HG02885 (cell line): ENCODE measurements at regions not wholly inside any gene's neighbourhood (a gene's known extent, or its start where the extent isn't known, plus 50 kb on each side); places are given as distances from the start of the nearest gene placed in this dataset.

Experiments used
- ATAC-seq: cut with Tn5 transposase; IDR thresholded peaks from one replicate; pipeline ENCODE4 v1.9.1; 2021; ENCODE audit warnings: mild to moderate bottlenecking; ENCODE audit not compliant: unreplicated experiment, poor library complexity

DNA sequence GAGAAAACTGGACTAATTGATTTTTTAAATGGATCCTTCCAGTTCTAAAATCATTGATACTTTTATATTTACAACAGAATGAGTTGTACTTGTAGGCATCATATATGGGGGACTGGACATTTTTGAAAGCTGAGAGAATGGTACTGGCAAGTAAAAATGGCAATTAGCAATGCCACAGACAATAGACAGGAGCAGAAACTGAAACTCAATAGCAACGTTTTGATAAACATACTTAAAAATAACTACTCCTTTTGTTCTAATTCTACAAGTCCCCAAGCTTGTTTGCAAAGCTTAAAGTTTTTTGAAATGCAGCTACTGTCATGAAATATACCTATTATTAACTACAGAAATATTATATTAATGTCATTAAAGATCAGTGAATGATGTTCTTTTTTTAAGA lies 52.8 kb upstream of the FBXL7 start:
- no peak for ATAC-seq

- ATAC-seq, result no peak
These were observed 53.4 kb upstream of the FBXL7 start for GRCh38 chr5:15446552-15446951.

GRCh38 chr5:15442193-15442570 lies 57.8 kb upstream of the FBXL7 start:
- ATAC-seq, result no peak

- no peak for ATAC-seq
These were observed 58.4 kb upstream of the FBXL7 start for GRCh38 chr5:15441433-15442192.

- no peak for ATAC-seq
These were observed 59.5 kb upstream of the FBXL7 start for GRCh38 chr5:15440434-15440833.

GRCh38 chr5:15439801-15440200 lies 60.2 kb upstream of the FBXL7 start:
- no peak for ATAC-seq

DNA sequence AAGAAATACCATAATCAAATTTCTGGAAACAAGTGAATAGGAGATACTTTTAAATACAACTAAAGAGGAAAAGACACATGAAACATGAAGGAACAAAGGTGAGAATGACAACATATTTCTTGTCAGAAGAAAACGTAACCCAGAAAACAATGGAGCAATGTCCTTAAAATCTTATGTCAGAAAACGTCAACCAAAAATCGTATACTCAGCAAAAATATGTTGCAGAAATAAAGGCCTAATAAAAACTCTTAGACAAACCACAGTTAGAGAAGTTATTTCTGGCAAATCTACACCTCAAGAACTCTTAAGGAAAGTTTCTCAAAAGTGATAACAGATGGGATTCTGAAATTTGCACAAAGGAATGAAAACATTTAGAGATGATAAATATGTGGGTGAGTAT lies 66.3 kb upstream of the FBXL7 start:
- no peak for ATAC-seq

GRCh38 chr5:15431923-15432322 lies 68.1 kb upstream of the FBXL7 start:
- no peak for ATAC-seq

DNA sequence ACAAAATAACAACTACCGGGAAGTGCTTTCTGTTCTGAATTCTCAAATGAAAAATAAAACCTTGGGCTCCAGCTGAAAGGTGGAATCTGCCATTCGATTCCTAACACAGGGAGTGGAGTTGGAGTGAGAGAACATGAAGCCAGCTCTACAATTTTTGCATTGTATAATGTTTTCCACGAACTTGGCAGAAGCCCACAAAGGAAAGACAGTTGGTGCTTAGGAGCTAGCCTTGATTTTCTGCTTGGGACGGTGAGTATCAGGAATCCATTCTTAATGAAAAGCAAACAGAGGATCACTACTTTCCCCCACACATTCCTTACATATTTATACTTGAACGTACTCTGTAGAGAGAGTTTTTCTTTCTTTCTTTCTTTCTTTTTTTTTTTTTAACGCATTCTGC lies 74.2 kb upstream of the FBXL7 start:
- no peak for ATAC-seq

DNA sequence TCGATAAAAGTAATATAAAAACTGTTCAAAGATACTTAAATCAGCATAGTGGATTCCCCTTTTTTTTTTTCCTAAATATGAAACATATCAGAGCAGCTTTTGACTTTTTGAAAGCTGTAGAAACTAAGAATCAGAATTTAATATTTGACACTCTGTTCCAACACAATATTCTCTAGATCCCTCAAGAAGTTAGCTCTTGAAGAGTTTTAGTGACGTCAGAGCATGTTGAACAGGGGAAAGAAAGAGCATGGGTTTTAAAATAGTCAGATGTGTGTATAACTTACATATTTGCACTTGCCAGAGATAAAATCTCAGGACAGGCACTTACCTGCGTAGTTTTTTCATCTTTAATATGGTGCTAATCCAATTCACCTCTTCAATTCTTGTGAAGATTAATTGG lies 75.2 kb upstream of the FBXL7 start:
- no peak for ATAC-seq

GRCh38 chr5:15421921-15422412 lies 78.0 kb upstream of the FBXL7 start:
- ATAC-seq, result no peak

DNA sequence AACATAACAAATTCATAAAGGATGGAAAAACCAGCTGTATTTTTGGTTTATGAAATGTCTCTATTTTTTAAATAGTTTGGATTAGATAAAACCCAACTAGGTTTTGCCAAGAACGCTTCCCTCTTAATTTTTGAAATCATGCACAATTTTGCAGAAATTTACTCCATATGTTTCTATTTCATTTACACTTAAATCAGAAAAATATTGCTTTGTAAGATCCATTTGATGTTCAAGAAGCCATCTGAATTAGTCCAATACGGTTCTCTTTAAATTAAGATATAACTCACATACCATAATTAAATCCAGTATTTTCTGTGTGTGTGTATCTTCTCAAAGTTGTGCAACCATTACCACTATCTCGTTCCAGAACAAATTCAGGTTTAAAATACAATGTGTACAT lies 78.6 kb upstream of the FBXL7 start:
- ATAC-seq, result no peak

DNA sequence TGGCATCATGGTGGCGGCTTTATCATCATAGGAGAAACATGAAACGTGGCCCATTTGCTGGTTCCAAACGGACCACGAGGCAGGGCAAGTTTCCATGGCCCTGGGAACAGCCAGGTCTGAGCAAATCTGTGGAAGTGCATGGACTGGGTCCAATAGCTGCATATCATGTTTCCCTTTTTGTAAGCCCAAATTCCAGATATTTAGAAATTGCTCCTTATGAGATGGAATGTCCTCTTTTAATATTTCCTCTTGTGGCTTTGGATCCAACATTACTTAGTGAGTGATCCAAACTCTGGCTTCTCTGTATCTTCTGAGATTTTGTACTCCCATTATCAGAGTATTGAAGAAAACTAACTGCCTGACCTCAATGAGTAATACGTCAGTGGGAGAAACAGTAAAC lies 79.8 kb upstream of the FBXL7 start:
- ATAC-seq, result no peak

DNA sequence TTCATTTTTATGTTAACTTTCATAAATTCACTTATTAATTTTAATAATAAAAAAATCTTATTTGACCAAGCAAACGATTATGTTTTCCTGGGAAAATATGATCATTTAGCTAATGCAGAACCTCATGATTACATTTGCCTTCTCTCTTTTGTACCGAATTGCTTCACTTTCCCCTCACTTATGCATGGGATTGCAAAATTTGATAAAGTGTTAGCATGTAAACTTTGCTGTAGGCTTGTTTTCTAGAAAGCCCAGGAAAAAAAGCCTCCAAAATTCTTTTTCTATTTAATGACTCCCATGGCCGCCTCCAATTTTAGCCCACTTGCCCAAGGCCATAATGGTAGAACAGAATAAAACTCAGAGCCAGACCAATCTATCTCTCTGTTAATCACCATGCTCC lies 82.8 kb upstream of the FBXL7 start:
- no peak for ATAC-seq

GRCh38 chr5:15406478-15406877 lies 93.5 kb upstream of the FBXL7 start:
- no peak for ATAC-seq

DNA sequence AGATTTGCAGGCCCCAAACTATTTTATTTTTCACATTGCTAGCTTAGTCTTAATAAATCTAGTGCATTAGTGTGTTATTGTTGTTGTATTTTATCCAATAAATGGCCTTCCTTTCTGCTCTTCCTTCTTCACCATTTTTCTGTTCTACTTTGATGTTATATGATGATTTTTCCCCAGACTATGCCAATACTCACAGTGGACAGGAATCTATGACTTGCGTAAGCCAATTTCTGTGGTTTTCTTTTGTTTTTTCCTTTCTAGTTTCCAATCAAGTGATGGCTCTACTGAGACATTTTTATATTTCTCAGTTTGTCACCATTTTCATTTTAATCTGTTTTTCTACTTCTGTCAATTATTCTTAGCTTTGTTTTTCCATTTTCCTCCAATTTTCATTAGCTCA lies 106.8 kb upstream of the FBXL7 start:
- ATAC-seq, result no peak

DNA sequence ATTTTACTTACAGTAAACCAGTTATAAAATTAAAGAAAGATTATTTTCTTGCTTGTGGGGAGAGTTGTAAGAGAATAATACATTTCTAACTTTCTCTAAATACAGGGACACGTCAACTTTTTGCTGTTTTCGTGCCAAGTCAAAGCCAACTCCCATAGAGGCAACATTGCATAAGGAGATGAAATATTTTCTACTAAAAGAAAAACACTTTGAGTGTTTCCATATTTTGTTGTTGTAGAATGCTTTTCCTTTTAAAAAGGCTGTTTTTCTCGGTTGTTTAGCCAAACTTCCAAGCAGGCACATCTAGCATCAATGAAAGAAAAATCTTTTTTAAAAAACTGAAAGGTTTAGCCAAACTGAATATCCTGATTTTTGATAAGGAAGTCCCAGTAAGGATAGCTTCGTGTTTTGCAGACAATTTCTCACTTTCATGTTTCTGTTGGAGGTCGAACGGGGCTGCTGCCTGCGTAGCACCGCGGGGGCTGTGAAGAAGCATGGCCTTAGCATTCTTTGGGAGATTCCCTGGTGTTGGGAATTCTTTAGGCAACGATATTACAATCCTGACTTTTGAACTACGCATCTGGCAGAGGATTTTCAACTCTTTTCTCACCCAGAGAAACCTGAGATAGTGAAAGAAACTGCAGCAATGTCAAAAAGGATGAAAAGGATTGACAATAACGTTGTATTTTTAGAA lies 108.1 kb upstream of the FBXL7 start:
- ATAC-seq, result no peak

DNA sequence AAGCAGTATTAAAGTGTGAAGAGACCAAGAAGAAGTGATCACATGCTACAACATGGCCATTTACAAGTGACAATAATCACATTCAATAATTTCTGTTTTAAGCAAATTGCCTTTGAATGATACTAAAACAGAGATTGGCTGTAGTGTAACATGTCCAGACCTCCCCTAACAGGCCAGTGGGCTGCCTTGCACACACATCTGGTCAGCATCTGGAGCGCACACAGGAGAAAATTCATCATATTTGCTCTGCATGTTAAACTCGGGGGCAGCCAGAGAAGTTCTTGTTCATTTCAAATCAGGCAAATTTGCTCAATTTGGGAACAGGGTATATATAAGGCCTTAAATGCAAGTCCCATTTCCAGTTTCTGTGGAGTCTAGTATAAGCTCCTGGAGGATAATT lies 111.1 kb upstream of the FBXL7 start:
- no peak for ATAC-seq

GRCh38 chr5:15387931-15388524 lies 112.0 kb upstream of the FBXL7 start:
- ATAC-seq, result no peak

GRCh38 chr5:15386122-15386521 lies 113.9 kb upstream of the FBXL7 start:
- no peak for ATAC-seq

DNA sequence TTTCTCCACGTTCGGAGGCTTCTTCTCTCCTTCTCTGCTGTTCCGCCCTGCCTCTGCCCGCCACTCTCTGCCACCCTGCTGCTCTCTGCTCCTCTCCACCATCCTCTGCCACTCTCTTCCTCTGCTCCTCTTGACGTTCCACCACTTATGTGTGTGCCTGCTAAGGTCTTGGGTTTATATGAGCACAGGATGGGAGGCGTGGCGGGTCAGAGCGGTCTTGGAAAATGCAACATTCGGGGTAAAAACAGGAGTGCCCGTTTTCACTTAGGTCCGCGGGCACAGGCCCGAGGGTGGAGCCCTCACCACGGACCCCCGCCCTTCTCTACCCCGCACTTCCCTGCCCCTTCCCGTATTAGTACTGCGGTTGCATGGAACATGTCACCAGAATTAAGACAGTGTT lies 114.4 kb upstream of the FBXL7 start:
- ATAC-seq, result no peak

DNA sequence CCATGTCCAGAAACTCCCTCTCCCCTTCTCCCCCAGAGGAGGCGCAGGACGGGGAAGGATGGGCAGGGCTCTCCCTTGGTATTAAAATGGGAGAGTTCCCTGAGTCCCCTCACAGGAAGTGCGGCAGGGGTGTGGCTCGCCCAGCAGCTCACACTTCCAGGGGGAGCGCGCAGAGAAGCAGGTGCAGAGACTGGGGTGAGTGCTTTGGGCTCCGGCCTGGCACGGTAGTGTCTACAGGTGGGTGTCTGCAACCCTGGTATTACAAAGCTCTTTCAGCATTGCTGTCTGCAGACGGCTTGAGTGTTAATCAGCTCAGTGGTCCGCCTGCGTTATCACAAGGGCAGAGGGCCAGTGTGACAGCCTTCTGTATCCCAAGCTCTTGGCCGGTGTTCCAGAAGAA lies 114.9 kb upstream of the FBXL7 start:
- ATAC-seq, result no peak
